IMR-90 (cell line): ENCODE measurements at regions not wholly inside any gene's neighbourhood (a gene's known extent, or its start where the extent isn't known, plus 50 kb on each side); places are given as distances from the start of the nearest gene placed in this dataset.

Experiments
- ATAC-seq: fragments of 200-7000 bp; cut with Tn5 transposase; 2 replicates; pipeline ENCODE4 v1.9.1; 2020; ENCODE audit warnings: low read depth, mild to moderate bottlenecking, moderate library complexity
- BruUV-seq: library from RNA; stranded (reverse); fragments of 400-500 nt; replicated peaks from 2 replicates; lab custom pipeline; 2021; lab: Mats Ljungman, UMichigan
- CTCF ChIA-PET: fragments of 300-600 bp; formaldehyde crosslinking; extraction: SDS; loops from one replicate; lab custom pipeline; 2021; ENCODE audit warnings: antibody characterized with exemption; lab: Yijun Ruan, JAX
- POLR2A ChIA-PET: fragments of 300-600 bp; sonication (Branson Sonifier 250); formaldehyde crosslinking; loops from one replicate; lab custom pipeline; 2022; ENCODE audit warnings: antibody characterized with exemption; ENCODE audit not compliant: unreplicated experiment; lab: Charles Lee
- DNase-seq: peaks from one replicate; pipeline ENCODE4 v3.0.0; 2013
- H2AFZ ChIP-seq: replicated peaks from 2 replicates; pipeline ENCODE3; 2013; ENCODE audit warnings: low read length, mild to moderate bottlenecking; ENCODE audit not compliant: poor library complexity
- H2AK5ac ChIP-seq: 2 replicates; pipeline ENCODE4 v1.6.1; 2013; ENCODE audit warnings: low read depth, low read length, inconsistent platforms
- H2AK9ac ChIP-seq: replicated peaks from 2 replicates; pipeline ENCODE3; 2013; ENCODE audit warnings: mild to moderate bottlenecking, low read depth, low read length, moderate library complexity; ENCODE audit not compliant: poor library complexity
- H2BK120ac ChIP-seq: 2 replicates; pipeline ENCODE4 v1.6.1; 2013; ENCODE audit warnings: low read depth, low read length, inconsistent platforms
- H2BK15ac ChIP-seq: 3 replicates; pipeline ENCODE4 v1.6.1; 2013; ENCODE audit warnings: low read depth, low read length, inconsistent platforms
- H2BK20ac ChIP-seq: 2 replicates; pipeline ENCODE4 v1.6.1; 2013; ENCODE audit warnings: low read depth, mild to moderate bottlenecking, inconsistent platforms, low read length, moderate library complexity
- H2BK5ac ChIP-seq: 2 replicates; pipeline ENCODE4 v1.6.1; 2013; ENCODE audit warnings: mild to moderate bottlenecking, low read depth, low read length, inconsistent platforms; ENCODE audit not compliant: poor library complexity, severe bottlenecking
- H3K14ac ChIP-seq: replicated peaks from 2 replicates; pipeline ENCODE4 v1.6.1; 2013; ENCODE audit warnings: low read depth, low read length, inconsistent platforms
- H3K18ac ChIP-seq: 2 replicates; pipeline ENCODE4 v1.6.1; 2013; ENCODE audit warnings: low read depth, low read length, control low read depth
- H3K23ac ChIP-seq: 2 replicates; pipeline ENCODE4 v1.6.1; 2013; ENCODE audit warnings: low read depth, low read length, inconsistent platforms
- H3K27ac ChIP-seq: 2 replicates; pipeline ENCODE4 v1.5.1; 2013; ENCODE audit warnings: mild to moderate bottlenecking, control low read depth, low read length; ENCODE audit not compliant: insufficient read depth
- H3K27me3 ChIP-seq: 2 replicates; pipeline ENCODE4 v1.6.1; 2013; ENCODE audit warnings: low read length; ENCODE audit not compliant: control insufficient read depth, insufficient read depth
- H3K36me3 ChIP-seq: 2 replicates; pipeline ENCODE4 v1.6.1; 2013; ENCODE audit warnings: low read length, mixed read lengths; ENCODE audit not compliant: control insufficient read depth, insufficient read depth
- H3K4ac ChIP-seq: 2 replicates; pipeline ENCODE4 v1.6.1; 2013; ENCODE audit warnings: low read depth, low read length, inconsistent platforms
- H3K4me1 ChIP-seq: 2 replicates; pipeline ENCODE4 v1.6.1; 2013; ENCODE audit warnings: low read length, mixed read lengths; ENCODE audit not compliant: control insufficient read depth, insufficient read depth
- H3K4me2 ChIP-seq: 2 replicates; pipeline ENCODE4 v1.6.1; 2013; ENCODE audit warnings: low read depth, mild to moderate bottlenecking, control low read depth, low read length, moderate library complexity
- H3K4me3 ChIP-seq: 2 replicates; pipeline ENCODE4 v1.5.1; 2013; ENCODE audit warnings: low read depth, mild to moderate bottlenecking, control low read depth, low read length, moderate library complexity; ENCODE audit not compliant: insufficient read depth
- H3K56ac ChIP-seq: 2 replicates; pipeline ENCODE4 v1.6.1; 2013; ENCODE audit warnings: low read length, inconsistent platforms; ENCODE audit not compliant: insufficient read depth; ENCODE audit errors: extremely low read depth
- H3K79me1 ChIP-seq, 2 experiments: 2 replicates each; pipeline ENCODE4 v1.6.1; 2013; ENCODE audit warnings: low read length in 2 of 2, inconsistent platforms in 1 of 2, low read depth in 1 of 2
- H3K9ac ChIP-seq: 2 replicates; pipeline ENCODE4 v1.6.1; 2013; ENCODE audit warnings: low read depth, low read length, control low read depth
- H3K9me1 ChIP-seq: 2 replicates; pipeline ENCODE4 v1.6.1; 2013; ENCODE audit warnings: low read length, inconsistent platforms; ENCODE audit not compliant: insufficient read depth
- H3K9me3 ChIP-seq: 2 replicates; pipeline ENCODE4 v1.6.1; 2013; ENCODE audit warnings: low read length; ENCODE audit not compliant: control insufficient read depth, insufficient read depth
- H4K20me1 ChIP-seq: 2 replicates; pipeline ENCODE4 v1.6.1; 2013; ENCODE audit warnings: low read length, inconsistent platforms; ENCODE audit not compliant: insufficient read depth
- H4K5ac ChIP-seq: 2 replicates; pipeline ENCODE4 v1.6.1; 2013; ENCODE audit warnings: mild to moderate bottlenecking, low read depth, low read length, control low read depth
- H4K8ac ChIP-seq, 2 experiments: 2 replicates each; pipeline ENCODE4 v1.6.1; 2013; ENCODE audit warnings: low read depth in 2 of 2, low read length in 2 of 2, control low read depth in 1 of 2, inconsistent platforms in 1 of 2
- H4K91ac ChIP-seq: 2 replicates; pipeline ENCODE4 v1.6.1; 2013; ENCODE audit warnings: low read depth, low read length, inconsistent platforms; ENCODE audit not compliant: insufficient read depth
- CHD1 ChIP-seq: IDR thresholded peaks from 2 replicates; pipeline ENCODE4 v1.6.1; 2012; ENCODE audit warnings: low read depth, low read length, improper control_type of control experiment
- CTCF ChIP-seq: conservative IDR thresholded peaks from 2 replicates; pipeline ENCODE4 v1.5.1; 2012; ENCODE audit warnings: mild to moderate bottlenecking, low read depth, low read length, improper control_type of control experiment
- NFE2L2 ChIP-seq: fragments of 150-350 bp; IDR thresholded peaks from 2 replicates; pipeline ENCODE4 v1.6.1; 2016; ENCODE audit warnings: low read depth, mild to moderate bottlenecking, low read length
- WGBS, 2 experiments: methylation state at CpG; one replicate each; pipeline versions ENCODE4 v1.1.5 to v1.1.7; 2013; ENCODE audit warnings: missing lambda C conversion rate in 2 of 2; ENCODE audit not compliant: insufficient read length in 1 of 2; ENCODE audit errors: extremely low coverage in 2 of 2; 5-methylcytosine and 5-hydroxymethylcytosine counted together
- dilution Hi-C: fragments of 300-500 bp; cut with HindIII; formaldehyde crosslinking; loops from one replicate; pipeline ENCODE4 v1.14.3; 2018; ENCODE audit warnings: low sequenced_read_pairs; ENCODE audit not compliant: unreplicated experiment
- in situ Hi-C: fragments of 300-500 bp; cut with MboI; formaldehyde crosslinking; loops from 3 replicates; pipeline ENCODE4 v1.14.3; 2019; ENCODE audit warnings: low sequenced_read_pairs, inconsistent platforms, mixed read lengths
- intact Hi-C: fragments of 100-400 bp; cut with micrococcal nuclease; formaldehyde crosslinking; loops from 2 replicates; pipeline ENCODE4 v1.10.0; 2022

- Histone ChIP-seq H3K4ac (no peak overlapping the region), H3K36me3 (no peaks in the 10 kb centered on the region), H2AK5ac (no peak overlapping the region), H4K8ac (no peak overlapping the region), H2AK9ac (no peak overlapping the region), H2BK20ac (no peak overlapping the region), H3K27ac (no peak overlapping the region), H3K14ac (no peak overlapping the region), H3K23ac (no peak overlapping the region), H3K18ac (no peak overlapping the region), H3K9me1 (no peaks in the 10 kb centered on the region), H3K9me3 (peaks cover 5% of the 10 kb centered on the region; the same call in 1 of the 2 replicates), H3K9ac (no peak overlapping the region), H4K91ac (no peak overlapping the region), H4K5ac (no peak overlapping the region), H2BK15ac (no peak overlapping the region), H3K79me1 (no peaks in the 10 kb centered on the region), H3K4me3 (no peak overlapping the region), H2BK5ac (no peak overlapping the region), H3K4me2 (no peak overlapping the region), H2BK120ac (no peak overlapping the region), H4K20me1 (no peaks in the 10 kb centered on the region), H3K4me1 (no peaks in the 10 kb centered on the region), H2AFZ (no peak overlapping the region), H3K56ac (no peak overlapping the region), H3K27me3 (no peaks in the 10 kb centered on the region)
- no CpG with 5 or more reads among the region's 2 CpGs for WGBS, 2 experiments
- no peak for ATAC-seq
- in situ Hi-C loops (no loop called here), intact Hi-C loops (no loop called here), dilution Hi-C loops (no loop called here)
- BruUV-seq = no TSS peak
- no peak for TF ChIP-seq NFE2L2
- no peak for TF ChIP-seq CTCF
- TF ChIP-seq CHD1 = no peak
- POLR2A ChIA-PET = no interaction called here
- CTCF ChIA-PET = no interaction called here
- DNase-seq = no peak
These were observed 126.9 kb upstream of the GHITM start for GRCh38 chr10:84012431-84012830.
